ENCODE measurements at regions not wholly inside any gene's neighbourhood (a gene's known extent, or its start where the extent isn't known, plus 50 kb on each side); places are given as distances from the start of the nearest gene placed in this dataset.

- TF ChIP-seq NFRKB (IDR thresholded peaks at IDR 0.05) (no peak), ZNF384 (IDR thresholded peaks at IDR 0.05) (no peak), SUZ12 (IDR thresholded peaks at IDR 0.05) (no peak), FOXA1 (IDR thresholded peaks at IDR 0.05) (no peak), TARDBP (IDR thresholded peaks at IDR 0.05) (no peak), FOXM1 (IDR thresholded peaks at IDR 0.05; ENCODE audit: borderline replicate concordance) (no peak), PKNOX1 (IDR thresholded peaks at IDR 0.05) (no peak), SP1 (IDR thresholded peaks at IDR 0.05) (no peak), FOXK2 (IDR thresholded peaks at IDR 0.05) (no peak), HDGF (IDR thresholded peaks at IDR 0.05; ENCODE audit: borderline replicate concordance) (no peak), ELF4 (IDR thresholded peaks at IDR 0.05) (no peak), BHLHE40 (IDR thresholded peaks at IDR 0.05; ENCODE audit: borderline replicate concordance) (no peak), L3MBTL2 (conservative IDR thresholded peaks at IDR 0.05) (no peak), CTBP1 (IDR thresholded peaks at IDR 0.05; ENCODE audit: borderline replicate concordance) (no peak)
Measured at GRCh38 chr12:33006106-33006505, 109.5 kb upstream of the PKP2 start.
